ENCODE measurements at regions not wholly inside any gene's neighbourhood (a gene's known extent, or its start where the extent isn't known, plus 50 kb on each side); places are given as distances from the start of the nearest gene placed in this dataset.

- H3K9ac ChIP-seq (ENCODE audit: low read depth in 1 of 3, low read length in 3 of 3) = no peak overlapping the region
- peaks cover 0 to 3% (median 0%) of the 10 kb centered on the region in 3 donors for H3K27me3 ChIP-seq (ENCODE audit: control insufficient read depth in 3 of 3, insufficient read depth in 3 of 3, low read length in 3 of 3)
- H3K4me3 ChIP-seq (ENCODE audit: low read length in 3 of 3) = no peak overlapping the region
- no peak overlapping the region for H3K27ac ChIP-seq (ENCODE audit: low read depth, low read length)
- H3K9me3 ChIP-seq (ENCODE audit: control insufficient read depth in 3 of 3, low read length in 3 of 3) = no peaks in the 10 kb centered on the region
- H3K4me1 ChIP-seq (ENCODE audit: control insufficient read depth in 3 of 3, insufficient read depth in 3 of 3, low read length in 3 of 3) = no peaks in the 10 kb centered on the region
- H3K36me3 ChIP-seq (ENCODE audit: control insufficient read depth in 3 of 3, insufficient read depth in 3 of 3, low read length in 3 of 3) = no peaks in the 10 kb centered on the region
Observed at GRCh38 chr1:95503278-95504030, 269.4 kb downstream of the RWDD3 start.

- Histone ChIP-seq H3K36me3 (ENCODE audit: control insufficient read depth in 3 of 3, insufficient read depth in 3 of 3, low read length in 3 of 3) (no peaks in the 10 kb centered on the region), H3K4me3 (ENCODE audit: low read length in 3 of 3) (no peak overlapping the region), H3K9me3 (ENCODE audit: control insufficient read depth in 3 of 3, low read length in 3 of 3) (no peaks in the 10 kb centered on the region), H3K9ac (ENCODE audit: low read depth in 1 of 3, low read length in 3 of 3) (no peak overlapping the region), H3K27ac (ENCODE audit: low read depth, low read length) (no peak overlapping the region), H3K4me1 (ENCODE audit: control insufficient read depth in 3 of 3, insufficient read depth in 3 of 3, low read length in 3 of 3) (no peaks in the 10 kb centered on the region), H3K27me3 (ENCODE audit: control insufficient read depth in 3 of 3, insufficient read depth in 3 of 3, low read length in 3 of 3) (peaks cover 0 to 3% (median 0%) of the 10 kb centered on the region in 3 donors)
Observed at GRCh38 chr1:95504321-95504720, 270.3 kb downstream of the RWDD3 start.

GRCh38 chr1:95506736-95507414, 272.9 kb downstream of the RWDD3 start:
- Histone ChIP-seq H3K36me3 (ENCODE audit: control insufficient read depth in 3 of 3, insufficient read depth in 3 of 3, low read length in 3 of 3) (no peaks in the 10 kb centered on the region), H3K9ac (ENCODE audit: low read depth in 1 of 3, low read length in 3 of 3) (no peak overlapping the region), H3K9me3 (ENCODE audit: control insufficient read depth in 3 of 3, low read length in 3 of 3) (no peaks in the 10 kb centered on the region), H3K4me1 (ENCODE audit: control insufficient read depth in 3 of 3, insufficient read depth in 3 of 3, low read length in 3 of 3) (no peaks in the 10 kb centered on the region), H3K4me3 (ENCODE audit: low read length in 3 of 3) (no peak overlapping the region), H3K27me3 (ENCODE audit: control insufficient read depth in 3 of 3, insufficient read depth in 3 of 3, low read length in 3 of 3) (peaks cover 0 to 3% (median 0%) of the 10 kb centered on the region in 3 donors), H3K27ac (ENCODE audit: low read depth, low read length) (no peak overlapping the region)

- Histone ChIP-seq H3K27me3 (ENCODE audit: control insufficient read depth in 3 of 3, insufficient read depth in 3 of 3, low read length in 3 of 3) (no peaks in the 10 kb centered on the region), H3K27ac (ENCODE audit: low read depth, low read length) (no peak overlapping the region), H3K4me1 (ENCODE audit: control insufficient read depth in 3 of 3, insufficient read depth in 3 of 3, low read length in 3 of 3) (no peaks in the 10 kb centered on the region), H3K36me3 (ENCODE audit: control insufficient read depth in 3 of 3, insufficient read depth in 3 of 3, low read length in 3 of 3) (no peaks in the 10 kb centered on the region), H3K9ac (ENCODE audit: low read depth in 1 of 3, low read length in 3 of 3) (no peak overlapping the region), H3K4me3 (ENCODE audit: low read length in 3 of 3) (no peak overlapping the region), H3K9me3 (ENCODE audit: control insufficient read depth in 3 of 3, low read length in 3 of 3) (no peaks in the 10 kb centered on the region)
Observed at GRCh38 chr1:95509989-95510388, 276.0 kb downstream of the RWDD3 start.

GRCh38 chr1:95512925-95513324, 278.9 kb downstream of the RWDD3 start:
- Histone ChIP-seq H3K9ac (ENCODE audit: low read depth in 1 of 3, low read length in 3 of 3) (no peak overlapping the region), H3K27ac (ENCODE audit: low read depth, low read length) (no peak overlapping the region), H3K4me3 (ENCODE audit: low read length in 3 of 3) (no peak overlapping the region), H3K9me3 (ENCODE audit: control insufficient read depth in 3 of 3, low read length in 3 of 3) (no peaks in the 10 kb centered on the region), H3K36me3 (ENCODE audit: control insufficient read depth in 3 of 3, insufficient read depth in 3 of 3, low read length in 3 of 3) (no peaks in the 10 kb centered on the region), H3K4me1 (ENCODE audit: control insufficient read depth in 3 of 3, insufficient read depth in 3 of 3, low read length in 3 of 3) (no peaks in the 10 kb centered on the region), H3K27me3 (ENCODE audit: control insufficient read depth in 3 of 3, insufficient read depth in 3 of 3, low read length in 3 of 3) (no peaks in the 10 kb centered on the region)

- Histone ChIP-seq H3K27ac (ENCODE audit: low read depth, low read length) (no peak overlapping the region), H3K9me3 (ENCODE audit: control insufficient read depth in 3 of 3, low read length in 3 of 3) (no peaks in the 10 kb centered on the region), H3K4me3 (ENCODE audit: low read length in 3 of 3) (no peak overlapping the region), H3K36me3 (ENCODE audit: control insufficient read depth in 3 of 3, insufficient read depth in 3 of 3, low read length in 3 of 3) (no peaks in the 10 kb centered on the region), H3K9ac (ENCODE audit: low read depth in 1 of 3, low read length in 3 of 3) (no peak overlapping the region), H3K27me3 (ENCODE audit: control insufficient read depth in 3 of 3, insufficient read depth in 3 of 3, low read length in 3 of 3) (no peaks in the 10 kb centered on the region), H3K4me1 (ENCODE audit: control insufficient read depth in 3 of 3, insufficient read depth in 3 of 3, low read length in 3 of 3) (no peaks in the 10 kb centered on the region)
Observed at GRCh38 chr1:95517506-95517905, 283.5 kb downstream of the RWDD3 start.

GRCh38 chr1:95518310-95518709, 284.3 kb downstream of the RWDD3 start:
- no peaks in the 10 kb centered on the region for H3K36me3 ChIP-seq (ENCODE audit: control insufficient read depth in 3 of 3, insufficient read depth in 3 of 3, low read length in 3 of 3)
- no peaks in the 10 kb centered on the region for H3K4me1 ChIP-seq (ENCODE audit: control insufficient read depth in 3 of 3, insufficient read depth in 3 of 3, low read length in 3 of 3)
- no peaks in the 10 kb centered on the region for H3K27me3 ChIP-seq (ENCODE audit: control insufficient read depth in 3 of 3, insufficient read depth in 3 of 3, low read length in 3 of 3)
- no peaks in the 10 kb centered on the region for H3K9me3 ChIP-seq (ENCODE audit: control insufficient read depth in 3 of 3, low read length in 3 of 3)
- H3K4me3 ChIP-seq (ENCODE audit: low read length in 3 of 3) = no peak overlapping the region
- H3K9ac ChIP-seq (ENCODE audit: low read depth in 1 of 3, low read length in 3 of 3) = no peak overlapping the region
- H3K27ac ChIP-seq (ENCODE audit: low read depth, low read length) = no peak overlapping the region

- Histone ChIP-seq H3K27me3 (ENCODE audit: control insufficient read depth in 3 of 3, insufficient read depth in 3 of 3, low read length in 3 of 3) (no peaks in the 10 kb centered on the region), H3K9ac (ENCODE audit: low read depth in 1 of 3, low read length in 3 of 3) (no peak overlapping the region), H3K36me3 (ENCODE audit: control insufficient read depth in 3 of 3, insufficient read depth in 3 of 3, low read length in 3 of 3) (no peaks in the 10 kb centered on the region), H3K4me1 (ENCODE audit: control insufficient read depth in 3 of 3, insufficient read depth in 3 of 3, low read length in 3 of 3) (no peaks in the 10 kb centered on the region), H3K4me3 (ENCODE audit: low read length in 3 of 3) (no peak overlapping the region), H3K9me3 (ENCODE audit: control insufficient read depth in 3 of 3, low read length in 3 of 3) (peaks cover 0 to 2% (median 0%) of the 10 kb centered on the region in 3 donors), H3K27ac (ENCODE audit: low read depth, low read length) (no peak overlapping the region)
Observed at GRCh38 chr1:95520390-95520789, 286.4 kb downstream of the RWDD3 start.

GRCh38 chr1:95532335-95532734, 298.3 kb downstream of the RWDD3 start:
- no peaks in the 10 kb centered on the region for H3K4me1 ChIP-seq (ENCODE audit: control insufficient read depth in 3 of 3, insufficient read depth in 3 of 3, low read length in 3 of 3)
- H3K27me3 ChIP-seq (ENCODE audit: control insufficient read depth in 3 of 3, insufficient read depth in 3 of 3, low read length in 3 of 3) = no peaks in the 10 kb centered on the region
- H3K27ac ChIP-seq (ENCODE audit: low read depth, low read length) = no peak overlapping the region
- no peaks in the 10 kb centered on the region for H3K9me3 ChIP-seq (ENCODE audit: control insufficient read depth in 3 of 3, low read length in 3 of 3)
- H3K4me3 ChIP-seq (ENCODE audit: low read length in 3 of 3) = no peak overlapping the region
- no peaks in the 10 kb centered on the region for H3K36me3 ChIP-seq (ENCODE audit: control insufficient read depth in 3 of 3, insufficient read depth in 3 of 3, low read length in 3 of 3)
- H3K9ac ChIP-seq (ENCODE audit: low read depth in 1 of 3, low read length in 3 of 3) = no peak overlapping the region

- no peaks in the 10 kb centered on the region for H3K4me1 ChIP-seq (ENCODE audit: control insufficient read depth in 3 of 3, insufficient read depth in 3 of 3, low read length in 3 of 3)
- H3K27ac ChIP-seq (ENCODE audit: low read depth, low read length) = no peak overlapping the region
- no peaks in the 10 kb centered on the region for H3K9me3 ChIP-seq (ENCODE audit: control insufficient read depth in 3 of 3, low read length in 3 of 3)
- no peak overlapping the region for H3K4me3 ChIP-seq (ENCODE audit: low read length in 3 of 3)
- no peak overlapping the region for H3K9ac ChIP-seq (ENCODE audit: low read depth in 1 of 3, low read length in 3 of 3)
- no peaks in the 10 kb centered on the region for H3K36me3 ChIP-seq (ENCODE audit: control insufficient read depth in 3 of 3, insufficient read depth in 3 of 3, low read length in 3 of 3)
- no peaks in the 10 kb centered on the region for H3K27me3 ChIP-seq (ENCODE audit: control insufficient read depth in 3 of 3, insufficient read depth in 3 of 3, low read length in 3 of 3)
Observed at GRCh38 chr1:95534985-95535384, 301.0 kb downstream of the RWDD3 start.
